Panc1 (cell line): ENCODE measurements at regions not wholly inside any gene's neighbourhood (a gene's known extent, or its start where the extent isn't known, plus 50 kb on each side); places are given as distances from the start of the nearest gene placed in this dataset.

ENCODE experiments used
- ATAC-seq: fragments of 200-7000 bp; cut with Tn5 transposase; 2 replicates; pipeline ENCODE4 v1.9.1; 2020; ENCODE audit warnings: mild to moderate bottlenecking, moderate library complexity
- BruUV-seq: library from RNA; stranded (reverse); fragments of 400-500 nt; replicated peaks from 2 replicates; lab custom pipeline; 2021; lab: Mats Ljungman, UMichigan
- CTCF ChIA-PET: fragments of 300-600 bp; sonication (Branson Sonifier 250); formaldehyde crosslinking; loops from one replicate; lab custom pipeline; 2022; ENCODE audit warnings: antibody characterized with exemption; lab: Charles Lee
- POLR2A ChIA-PET: fragments of 300-600 bp; sonication (Branson Sonifier 250); formaldehyde crosslinking; loops from one replicate; lab custom pipeline; 2022; ENCODE audit warnings: antibody characterized with exemption; lab: Charles Lee
- DNase-seq: peaks from one replicate; pipeline ENCODE4 v3.0.0-alpha.2; 2010; ENCODE audit warnings: low read depth, low spot score
- H3K27ac ChIP-seq: 2 replicates; pipeline ENCODE4 v1.5.1; 2011; ENCODE audit warnings: mild to moderate bottlenecking, low read length, inconsistent platforms
- H3K27me3 ChIP-seq: fragments of 200-500 bp; sonication (Bioruptor generic); 2 replicates; pipeline ENCODE4 v1.6.0; 2014; ENCODE audit warnings: low read length, inconsistent platforms; ENCODE audit not compliant: control insufficient read depth, insufficient read depth
- H3K36me3 ChIP-seq: fragments of 200-500 bp; sonication (Bioruptor generic); 2 replicates; pipeline ENCODE4 v1.5.1; 2014; ENCODE audit warnings: inconsistent platforms, mild to moderate bottlenecking, low read length, moderate library complexity; ENCODE audit not compliant: control insufficient read depth, insufficient read depth
- H3K4me1 ChIP-seq: 2 replicates; pipeline ENCODE4 v1.5.1; 2011; ENCODE audit warnings: inconsistent platforms, mild to moderate bottlenecking, low read length, moderate library complexity; ENCODE audit not compliant: control insufficient read depth, insufficient read depth
- H3K4me3 ChIP-seq, 2 experiments: 2 replicates each; pipeline ENCODE4 v1.5.1; 2011 to 2012; ENCODE audit warnings: low read depth in 2 of 2, low read length in 2 of 2, mild to moderate bottlenecking in 2 of 2, inconsistent platforms in 1 of 2, moderate library complexity in 1 of 2
- H3K9me3 ChIP-seq: fragments of 200-500 bp; sonication (Bioruptor generic); 2 replicates; pipeline ENCODE4 v1.5.1; 2014; ENCODE audit warnings: low read depth, mild to moderate bottlenecking, inconsistent platforms, low read length, moderate library complexity; ENCODE audit not compliant: control insufficient read depth, insufficient read depth
- CTCF ChIP-seq: fragments of 450-650 bp; IDR thresholded peaks from 2 replicates; pipeline ENCODE4 v1.5.1; 2017; ENCODE audit warnings: mild to moderate bottlenecking
- POLR2AphosphoS5 ChIP-seq: IDR thresholded peaks from 2 replicates; pipeline ENCODE4 v1.6.1; 2012; ENCODE audit warnings: mild to moderate bottlenecking, low read depth, low read length, moderate library complexity
- REST ChIP-seq, 2 experiments: IDR thresholded peaks; 2 replicates each; pipeline ENCODE4 v1.6.1; 2011 to 2012; ENCODE audit warnings: low read depth in 2 of 2, control low read depth in 1 of 2, low read length in 1 of 2, mild to moderate bottlenecking in 1 of 2, moderate library complexity in 1 of 2; ENCODE audit not compliant: insufficient read depth in 1 of 2
- SIN3A ChIP-seq: IDR thresholded peaks from 2 replicates; pipeline ENCODE4 v1.6.1; 2012; ENCODE audit warnings: low read depth, mild to moderate bottlenecking, low read length, moderate library complexity, borderline replicate concordance; ENCODE audit not compliant: insufficient read depth
- TCF7L2 ChIP-seq: IDR thresholded peaks from 2 replicates; pipeline ENCODE4 v1.6.1; 2011; ENCODE audit warnings: mild to moderate bottlenecking, low read depth, low read length, inconsistent platforms
- in situ Hi-C: cut with HindIII; loops from 2 replicates; pipeline ENCODE4 v1.10.0; 2016; ENCODE audit warnings: low sequenced_read_pairs, low pct_unique_long_range_greater_than_20kb
- intact Hi-C: fragments of 100-400 bp; cut with micrococcal nuclease; formaldehyde crosslinking; loops from one replicate; pipeline ENCODE4 v1.10.0; 2022; ENCODE audit not compliant: unreplicated experiment

GRCh38 chrX:144840616-144841015 is 406.7 kb upstream of the SPANXN1 start:
- H3K36me3 ChIP-seq = no peaks in the 10 kb centered on the region
- CTCF ChIA-PET = no interaction called here
- intact Hi-C loops = no loop called here

GRCh38 chrX:144849141-144849540 is 398.2 kb upstream of the SPANXN1 start:
- Histone ChIP-seq H3K27ac (no peak overlapping the region), H3K27me3 (no peaks in the 10 kb centered on the region), H3K4me3 (no peak overlapping the region), H3K36me3 (no peaks in the 10 kb centered on the region), H3K4me1 (no peaks in the 10 kb centered on the region), H3K9me3 (no peaks in the 10 kb centered on the region)
- ATAC-seq = no peak
- ChIA-PET POLR2A (no interaction called here), CTCF (no interaction called here)
- no peak for DNase-seq
- intact Hi-C loops = no loop called here
- TF ChIP-seq SIN3A (no peak), REST (IDR thresholded peaks at IDR 0.05; ENCODE audit: insufficient read depth in 1 of 2, low read depth in 2 of 2, low read length in 1 of 2) (no peak)
- in situ Hi-C loops = no loop called here
- BruUV-seq = no TSS peak

More at GRCh38 chrX:144840616-144841015, 406.7 kb upstream of the SPANXN1 start:
- no peak overlapping the region for H3K27ac ChIP-seq
- POLR2A ChIA-PET = no interaction called here
- H3K9me3 ChIP-seq = no peaks in the 10 kb centered on the region
- no peak overlapping the region for H3K4me3 ChIP-seq
- TF ChIP-seq REST (IDR thresholded peaks at IDR 0.05; ENCODE audit: insufficient read depth in 1 of 2, low read depth in 2 of 2, low read length in 1 of 2) = no peak
- no peak for TF ChIP-seq SIN3A
- TF ChIP-seq POLR2AphosphoS5 = no peak
- no peak for TF ChIP-seq CTCF
- no peak for TF ChIP-seq TCF7L2
- in situ Hi-C loops = no loop called here
- BruUV-seq = no TSS peak
- H3K27me3 ChIP-seq = no peaks in the 10 kb centered on the region
- H3K4me1 ChIP-seq = no peaks in the 10 kb centered on the region
- DNase-seq (no peak), ATAC-seq (no peak)
